Astrocyte of the hippocampus (primary cell): ENCODE measurements at regions not wholly inside any gene's neighbourhood (a gene's known extent, or its start where the extent isn't known, plus 50 kb on each side); places are given as distances from the start of the nearest gene placed in this dataset.

ENCODE experiments used
- DNase-seq: peaks from one replicate; pipeline ENCODE4 v3.0.0; 2011; ENCODE audit warnings: low read depth, low spot score

DNA sequence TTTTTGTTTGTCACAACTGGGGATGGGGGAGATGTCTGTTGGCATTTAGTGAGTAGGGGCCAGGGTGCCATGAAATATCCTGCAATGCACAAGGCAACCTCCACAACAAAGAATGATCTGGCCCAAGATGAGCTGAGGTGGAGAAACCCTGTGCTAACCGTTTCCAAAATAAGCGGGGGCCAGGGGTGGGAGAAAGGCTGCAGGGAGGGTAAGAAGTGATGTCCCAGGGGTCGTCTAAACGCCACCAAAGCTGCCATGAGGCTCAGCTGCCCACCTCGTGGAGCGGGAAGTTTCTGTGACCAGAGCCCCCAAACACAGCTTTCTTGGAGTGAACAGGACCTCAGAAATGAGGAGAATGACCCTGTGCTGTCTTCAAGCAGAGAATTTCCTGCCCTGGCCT, 76.5 kb upstream of the CDH5 start:
- no peak for DNase-seq

DNA sequence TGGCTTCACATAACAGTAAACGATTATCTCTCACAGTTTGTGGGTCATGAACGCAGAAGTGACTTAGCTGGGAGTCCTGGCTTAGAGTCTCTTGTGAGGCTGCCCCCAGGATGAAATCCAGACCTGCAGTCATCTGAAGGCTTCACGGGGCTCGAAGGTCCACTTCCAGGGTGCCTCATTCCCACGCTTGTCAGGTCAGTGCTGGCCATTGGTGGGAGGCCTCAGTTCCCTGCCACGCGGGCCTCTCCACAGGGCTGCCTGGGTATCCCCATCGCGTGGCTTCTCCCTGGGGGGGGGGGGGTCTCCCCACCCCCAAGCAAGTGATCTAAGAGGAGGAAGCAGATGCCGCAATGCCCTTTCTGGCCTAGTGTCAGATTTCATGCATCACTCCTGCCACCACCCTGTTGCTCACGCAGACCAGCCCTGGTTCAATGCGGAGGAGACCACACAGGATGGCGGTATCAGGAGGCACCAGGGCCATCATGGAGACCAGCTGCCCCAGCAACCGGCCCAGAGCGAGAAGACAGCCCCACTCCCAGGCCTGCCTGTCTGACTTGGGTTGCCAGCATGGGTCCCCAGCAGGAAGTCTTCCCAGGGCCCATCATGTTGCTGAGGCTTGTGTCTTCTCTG, 77.3 kb upstream of the CDH5 start:
- DNase-seq = no peak

DNA sequence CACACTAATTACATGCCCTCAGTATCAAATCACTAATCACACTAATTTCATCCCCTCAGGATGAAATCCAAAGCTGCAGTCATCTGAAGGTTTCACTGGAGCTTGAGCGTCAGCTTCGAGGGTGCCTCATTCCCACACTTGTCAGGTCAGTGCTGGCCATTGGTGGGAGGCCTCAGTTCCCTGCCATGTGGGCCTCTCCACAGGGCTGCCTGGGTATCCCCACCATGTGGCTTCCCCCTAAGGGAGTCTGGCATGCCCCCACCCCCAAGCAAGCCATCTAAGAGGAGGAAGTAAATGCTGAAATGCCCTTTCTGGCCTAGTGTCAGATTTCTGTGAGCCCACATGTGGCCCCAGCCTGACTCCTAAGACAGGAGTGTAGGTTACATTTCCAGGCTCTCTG, 78.6 kb upstream of the CDH5 start:
- no peak for DNase-seq

DNA sequence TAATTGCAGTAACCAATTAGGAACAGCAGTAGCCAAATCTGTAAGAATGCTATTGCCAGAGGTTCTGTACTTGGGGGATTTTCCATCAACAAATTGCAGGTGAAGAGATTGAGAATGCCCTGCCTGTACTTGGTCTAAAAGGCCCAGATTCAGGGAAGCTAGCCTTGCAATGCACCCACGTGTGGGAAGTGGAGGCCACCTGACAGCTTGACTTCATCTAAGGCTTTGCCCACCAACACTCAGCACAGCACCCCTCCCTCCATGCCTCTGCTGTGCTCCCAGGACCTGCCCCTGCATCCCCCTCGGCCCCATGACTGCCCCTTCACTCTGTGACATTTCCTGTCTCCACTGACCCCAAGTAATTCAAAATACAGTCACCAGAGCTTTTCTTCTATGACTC, 79.1 kb upstream of the CDH5 start:
- no peak for DNase-seq

DNA sequence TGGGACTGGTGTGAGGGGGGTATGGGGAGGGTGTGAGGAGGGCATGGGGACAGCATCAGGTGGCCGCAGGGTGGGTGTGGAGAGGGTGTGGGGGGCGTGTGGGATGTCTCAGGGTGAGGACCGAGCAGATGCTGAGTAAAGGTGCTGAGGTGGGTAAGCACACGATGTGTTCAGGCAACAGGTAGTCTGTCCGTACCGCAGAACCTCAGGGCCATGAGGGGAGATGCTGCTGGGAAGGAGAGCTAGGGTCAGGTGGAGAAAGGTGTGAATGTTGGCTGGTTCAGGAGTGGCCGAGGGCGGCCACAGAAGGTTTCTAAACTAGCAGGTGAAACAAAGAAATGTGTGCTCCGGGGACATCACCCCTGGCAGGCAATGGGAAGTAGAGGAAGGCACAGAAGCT, 80.0 kb upstream of the CDH5 start:
- DNase-seq = no peak

DNA sequence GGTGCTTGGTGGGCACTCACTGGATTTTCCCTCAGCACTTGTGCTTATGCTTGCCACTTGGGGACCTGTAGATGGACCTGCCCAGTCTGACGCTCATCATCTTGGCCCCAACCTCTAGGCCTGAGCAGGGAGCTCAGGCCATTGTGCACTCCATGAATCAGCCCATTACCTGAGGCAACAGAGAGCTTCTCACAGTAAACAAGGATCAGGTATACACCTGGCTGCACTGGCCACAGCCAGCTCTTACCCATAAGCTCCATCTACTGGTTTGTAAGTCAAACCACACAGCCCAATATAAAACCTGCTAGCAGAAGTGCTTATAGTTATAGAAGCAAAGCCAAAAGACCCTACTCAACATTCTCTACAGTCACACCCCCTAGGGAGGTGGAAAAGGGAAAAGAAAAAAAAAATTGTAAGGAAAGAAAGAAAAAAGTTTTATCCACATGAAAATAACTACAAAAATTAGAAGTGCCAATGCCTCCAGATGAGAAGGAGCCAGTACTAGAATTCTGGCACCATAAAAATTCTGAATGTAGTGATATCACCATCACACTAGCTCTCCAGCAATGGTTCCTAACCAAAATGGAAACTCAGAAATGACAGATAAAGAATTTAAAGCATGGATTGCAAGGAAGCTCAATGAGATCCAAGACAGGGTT, 87.8 kb upstream of the CDH5 start:
- no peak for DNase-seq

DNA sequence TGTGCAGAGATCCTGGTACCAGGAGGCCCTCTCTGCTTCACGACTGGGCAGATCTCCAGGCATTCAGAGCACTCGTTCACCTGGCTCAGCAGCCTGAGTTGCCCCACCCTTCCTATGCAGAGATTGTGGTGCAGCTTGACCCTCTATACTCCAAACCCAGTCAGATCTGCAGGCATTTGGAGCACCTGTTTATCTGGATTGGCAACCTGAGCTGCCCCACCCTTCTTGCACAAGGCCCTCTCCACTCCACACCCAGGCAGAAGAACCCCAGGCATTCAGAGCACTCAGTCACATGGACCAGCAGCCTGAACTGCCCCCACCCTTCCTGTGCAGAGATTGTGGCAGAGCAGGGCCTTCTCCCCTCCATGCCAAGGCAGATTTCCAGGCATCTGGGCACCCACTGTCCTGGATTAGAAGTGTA, 88.4 kb upstream of the CDH5 start:
- no peak for DNase-seq

DNA sequence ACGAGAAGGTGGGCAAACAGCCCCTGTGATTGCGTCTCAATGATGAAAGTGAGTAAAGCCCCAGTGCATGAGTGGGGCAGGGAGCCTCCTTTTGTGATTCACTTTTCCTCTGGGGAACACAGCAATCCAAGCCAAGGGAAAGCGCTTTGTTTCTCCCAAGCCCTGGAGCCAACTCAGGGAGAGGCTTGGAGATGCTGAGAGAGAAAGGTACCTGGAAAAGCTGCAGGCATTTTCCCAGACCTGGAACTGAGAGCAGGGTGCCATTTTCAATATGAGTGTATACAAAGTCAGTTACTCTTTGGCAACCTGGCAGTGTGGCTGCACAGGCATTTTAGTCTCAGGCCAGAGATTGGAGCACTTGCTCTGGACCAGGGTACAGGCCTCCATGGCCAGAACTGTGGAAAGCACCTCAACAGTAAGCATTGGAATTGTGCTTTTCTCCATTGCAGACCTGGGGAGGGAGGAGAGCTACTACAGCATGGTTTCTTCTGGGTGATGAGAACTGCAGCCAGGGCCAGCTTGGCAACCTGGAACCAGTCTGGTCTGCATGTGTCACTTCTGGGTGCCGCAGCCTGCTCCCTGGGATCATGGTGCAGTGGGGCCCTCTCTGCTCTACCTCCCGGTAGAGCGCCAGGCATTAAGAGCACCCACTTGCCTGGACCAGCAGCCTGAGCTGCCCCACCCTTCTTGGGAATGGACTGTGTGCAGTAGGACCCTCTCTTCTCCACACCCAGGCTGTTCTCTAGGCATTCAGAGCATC, 89.0 kb upstream of the CDH5 start:
- no peak for DNase-seq

DNA sequence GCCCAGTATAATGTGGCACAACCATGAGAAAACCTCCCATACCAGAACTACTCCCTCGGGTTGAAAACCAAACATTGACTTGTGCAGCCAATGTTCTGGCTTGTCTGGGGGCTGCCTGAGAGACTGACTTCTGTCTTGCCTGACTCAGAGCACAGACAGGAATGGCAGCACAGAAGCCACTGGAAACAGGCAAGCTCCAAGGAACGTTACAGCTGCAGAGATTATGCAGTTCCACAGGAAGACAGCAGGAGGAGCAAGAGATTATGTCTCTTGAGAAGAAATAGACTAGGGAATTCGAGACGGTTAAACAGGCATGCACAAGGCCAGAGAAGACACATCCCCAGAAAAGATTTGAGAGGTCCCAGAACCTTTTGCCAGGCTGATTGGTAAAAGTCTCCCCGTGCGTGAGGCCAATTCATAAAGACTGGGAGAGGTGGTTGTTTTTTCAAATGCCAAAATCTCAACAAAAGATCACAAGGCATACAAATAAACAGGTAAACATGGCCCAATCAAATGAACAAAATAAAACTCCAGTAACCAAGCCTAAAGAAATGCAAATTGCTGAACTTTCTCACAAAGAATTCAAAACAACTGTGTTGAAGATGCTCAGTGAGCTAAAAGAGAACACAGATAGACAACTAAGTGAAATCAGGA, 90.6 kb upstream of the CDH5 start:
- peak; percentile 76 for DNase-seq

DNA sequence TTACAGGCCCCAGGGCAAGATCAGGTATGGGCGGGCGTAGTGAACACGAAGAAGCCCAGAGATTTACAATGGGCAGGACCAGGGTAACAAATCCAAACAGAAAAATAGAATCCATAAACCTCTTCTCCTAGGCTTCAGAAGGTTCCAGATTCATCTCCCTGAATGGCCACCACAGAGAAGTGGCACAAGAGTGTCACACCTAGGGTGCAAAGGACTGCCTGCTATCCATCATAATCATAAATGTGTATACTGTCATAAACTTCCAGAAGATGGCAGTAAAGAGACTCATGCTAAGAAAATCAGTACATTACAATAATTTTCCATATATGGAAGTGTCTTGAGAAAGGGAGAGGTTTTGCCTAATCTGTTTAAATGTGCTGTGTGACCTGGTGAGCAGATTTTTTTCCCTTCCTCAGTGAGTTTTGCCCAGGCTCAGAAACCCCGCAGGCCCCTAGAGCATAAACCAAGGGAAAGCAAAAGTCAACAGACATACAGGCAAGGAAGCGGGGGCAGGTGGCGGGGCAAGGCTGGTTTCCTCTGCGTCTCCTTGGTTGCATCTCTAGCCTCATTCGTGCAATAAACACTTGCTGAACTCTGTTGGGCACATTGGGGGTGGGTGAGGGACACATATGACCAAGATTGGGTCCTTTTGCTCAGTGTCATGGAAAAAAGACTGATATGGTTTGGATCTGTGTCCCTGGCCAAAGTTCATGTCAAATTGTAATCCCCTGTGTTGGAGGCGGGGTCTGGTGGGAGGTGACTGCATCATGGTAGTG, 92.0 kb upstream of the CDH5 start:
- DNase-seq = no peak

DNA sequence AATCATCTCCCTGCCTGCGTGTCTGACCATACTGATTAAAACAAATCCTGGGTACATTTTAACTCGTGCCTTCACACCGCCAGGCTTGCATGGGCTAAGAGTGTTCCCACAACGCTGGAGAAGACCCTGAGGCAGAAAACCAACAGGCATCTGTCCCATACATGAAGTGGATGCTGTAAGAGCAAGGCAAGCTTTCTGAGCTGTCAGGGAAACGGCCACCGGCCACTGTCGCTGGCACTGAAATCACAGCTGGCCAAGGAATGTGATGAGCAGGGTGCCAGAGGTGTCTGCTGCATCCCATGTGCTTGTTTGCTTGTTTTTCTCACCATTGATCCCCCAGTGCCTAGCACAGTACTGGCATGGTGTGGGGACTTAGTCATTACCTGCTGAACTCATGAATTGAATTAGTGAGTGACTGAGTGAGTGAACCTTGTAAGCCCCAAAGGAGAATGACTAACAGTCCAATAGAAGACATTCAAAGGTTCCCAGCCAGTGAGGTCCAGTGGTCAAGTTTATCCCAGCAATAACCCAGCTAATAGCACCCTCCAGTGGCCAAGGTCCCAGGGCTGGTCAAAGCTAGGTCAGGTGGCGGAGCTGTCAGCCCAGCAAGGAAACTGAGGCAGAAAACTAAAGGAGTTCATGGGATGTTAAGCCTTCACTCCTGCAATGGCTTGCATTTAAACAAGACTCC, 92.7 kb upstream of the CDH5 start:
- no peak for DNase-seq

DNA sequence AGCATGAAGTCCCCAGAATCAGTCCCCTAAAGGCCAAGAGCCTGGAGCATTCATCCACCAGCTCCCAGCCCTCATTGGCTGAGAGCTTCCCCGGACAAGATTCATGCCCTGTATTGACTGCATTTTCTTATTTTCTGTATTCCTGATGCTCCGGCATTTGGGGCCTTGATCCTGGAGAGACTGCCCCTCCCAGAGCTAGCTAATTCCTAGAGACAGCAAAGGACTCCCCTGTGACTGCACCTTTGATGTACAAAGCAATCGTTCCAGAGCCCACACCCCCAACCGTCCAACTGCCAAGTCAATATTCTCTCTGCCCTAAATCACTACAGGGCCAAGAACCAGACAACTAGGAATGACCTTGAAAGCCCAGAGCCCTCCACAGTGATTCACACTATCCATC, 93.4 kb upstream of the CDH5 start:
- DNase-seq = no peak

DNA sequence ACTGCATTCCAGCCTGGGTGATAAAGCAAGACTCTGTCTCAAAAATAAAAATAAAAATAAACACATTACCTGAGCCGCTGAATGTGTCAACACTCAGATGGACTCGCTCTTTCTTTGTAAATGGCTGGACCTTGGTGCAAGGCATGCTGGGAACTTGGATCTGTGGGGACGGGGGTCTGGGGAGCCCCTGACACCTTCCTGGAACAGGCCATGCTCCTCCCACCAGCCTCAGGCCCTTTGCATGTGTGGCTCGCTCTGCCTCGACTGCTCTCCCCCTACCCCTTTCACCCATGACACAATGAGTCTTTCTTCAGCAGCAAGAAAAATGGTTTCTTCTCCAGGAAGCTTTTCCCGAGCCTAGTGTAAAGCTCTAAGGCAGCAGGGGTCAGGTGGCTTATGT, 94.0 kb upstream of the CDH5 start:
- DNase-seq = no peak

DNA sequence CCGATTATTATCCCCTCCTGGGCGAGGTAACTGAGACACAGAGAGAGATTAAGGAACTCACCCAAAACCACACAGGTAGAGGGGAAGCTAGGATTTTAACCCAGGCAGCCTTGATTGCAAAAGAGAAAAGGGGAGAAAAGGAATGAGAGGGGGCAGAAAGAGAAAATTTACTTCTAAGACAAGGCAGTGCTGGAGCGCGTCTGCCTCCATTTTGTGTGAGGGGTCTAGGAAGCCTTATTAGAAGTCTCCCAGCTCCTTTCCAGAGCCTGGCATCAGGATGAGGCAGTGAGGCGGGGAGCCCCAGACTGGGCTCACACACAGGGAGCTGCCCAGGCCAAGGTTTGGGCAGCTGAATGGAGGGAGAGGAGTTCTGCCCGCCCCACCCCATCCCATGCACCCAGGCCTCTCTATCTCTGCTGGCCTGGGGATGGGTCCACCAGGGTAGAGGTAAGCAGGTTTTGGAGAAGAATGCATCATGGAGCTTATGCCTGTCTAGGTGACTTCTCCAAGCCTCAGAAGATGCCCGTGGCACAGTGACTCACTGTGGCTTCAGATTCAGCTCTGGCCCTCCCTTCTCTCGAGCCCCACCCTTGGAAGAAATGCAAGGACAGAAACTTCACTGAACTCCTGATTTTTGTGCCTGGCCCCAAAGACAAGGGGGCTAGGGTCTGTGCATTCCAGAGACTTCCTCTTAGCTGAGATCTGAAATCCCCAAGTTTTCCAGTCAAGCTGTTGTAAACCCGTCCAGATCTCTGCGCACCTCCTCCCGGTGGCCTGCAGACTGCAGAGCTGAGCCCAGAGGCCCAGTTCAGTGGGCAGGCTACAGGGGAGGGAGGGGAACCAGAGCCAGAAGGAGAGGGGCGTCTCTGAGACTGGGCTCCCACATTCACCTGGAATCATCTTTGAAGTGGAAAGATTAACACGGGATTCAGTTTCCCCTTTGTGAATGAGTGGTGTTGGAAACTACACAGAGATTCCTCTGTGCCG, 95.1 kb upstream of the CDH5 start:
- DNase-seq = no peak

DNA sequence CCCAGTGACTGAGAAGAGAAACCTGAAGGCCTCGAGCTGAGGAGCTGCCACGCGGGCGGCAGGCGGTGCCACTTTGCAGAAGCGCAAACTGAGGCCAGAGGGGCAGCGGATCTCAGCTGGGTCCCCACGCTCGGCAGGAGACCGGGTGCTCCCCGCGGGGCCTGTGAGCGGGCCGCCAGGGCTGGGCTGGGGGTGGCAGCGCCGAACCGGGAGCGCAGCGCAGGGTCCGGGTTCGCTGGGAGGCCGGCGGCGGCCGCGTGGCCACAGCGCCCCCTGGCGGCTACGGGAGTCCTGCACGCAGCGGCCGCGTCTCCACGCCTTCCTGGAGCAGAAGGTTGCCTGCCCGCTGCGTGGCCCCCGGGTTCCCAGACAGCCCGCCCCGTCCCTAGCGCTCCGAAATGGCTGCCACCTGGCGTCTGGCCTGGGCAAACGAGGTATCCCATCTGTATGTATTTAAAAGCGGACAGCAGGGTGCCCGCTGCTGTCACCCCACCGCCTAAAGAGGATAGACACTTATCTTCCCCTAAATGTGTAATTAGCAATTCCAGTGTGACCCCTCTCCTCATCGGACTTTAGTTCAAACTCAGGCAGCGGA, 96.1 kb upstream of the CDH5 start:
- DNase-seq = peak; percentile 86

DNA sequence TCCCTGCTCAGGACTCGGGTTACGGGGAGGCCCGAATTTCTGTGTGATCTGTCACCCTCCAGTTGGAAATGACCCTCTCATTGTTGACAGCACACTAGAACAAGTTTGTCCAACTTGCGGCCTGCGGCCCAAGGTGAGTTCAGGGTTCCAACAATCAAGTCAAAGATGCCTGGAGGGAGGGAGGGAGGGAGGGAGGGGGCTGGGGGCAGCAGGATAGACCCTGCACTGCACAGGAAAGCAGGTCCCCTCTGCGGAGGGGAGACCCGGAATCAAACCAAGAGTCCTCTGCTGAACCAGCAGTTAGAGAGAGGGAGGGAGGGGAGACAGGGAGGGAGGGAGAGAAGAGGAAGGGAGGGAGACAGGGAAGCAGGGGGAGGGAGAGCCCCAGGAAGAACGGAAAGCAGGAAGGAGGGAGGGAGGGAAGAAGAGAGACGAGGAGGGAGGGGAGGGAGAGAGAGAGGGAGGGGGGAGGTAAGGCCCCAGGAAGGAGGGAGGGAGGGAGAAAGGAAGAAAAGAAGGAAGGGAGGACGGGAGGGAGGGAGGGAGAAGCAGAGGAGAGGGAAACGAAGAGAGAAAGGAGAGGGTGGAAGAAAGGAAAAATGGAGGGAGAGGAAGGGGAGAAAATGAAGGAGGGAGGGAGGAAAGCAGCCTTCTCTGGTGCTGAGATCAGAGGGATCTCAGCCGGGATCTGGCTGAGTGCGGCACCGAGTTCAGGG, 96.7 kb upstream of the CDH5 start:
- DNase-seq = no peak

DNA sequence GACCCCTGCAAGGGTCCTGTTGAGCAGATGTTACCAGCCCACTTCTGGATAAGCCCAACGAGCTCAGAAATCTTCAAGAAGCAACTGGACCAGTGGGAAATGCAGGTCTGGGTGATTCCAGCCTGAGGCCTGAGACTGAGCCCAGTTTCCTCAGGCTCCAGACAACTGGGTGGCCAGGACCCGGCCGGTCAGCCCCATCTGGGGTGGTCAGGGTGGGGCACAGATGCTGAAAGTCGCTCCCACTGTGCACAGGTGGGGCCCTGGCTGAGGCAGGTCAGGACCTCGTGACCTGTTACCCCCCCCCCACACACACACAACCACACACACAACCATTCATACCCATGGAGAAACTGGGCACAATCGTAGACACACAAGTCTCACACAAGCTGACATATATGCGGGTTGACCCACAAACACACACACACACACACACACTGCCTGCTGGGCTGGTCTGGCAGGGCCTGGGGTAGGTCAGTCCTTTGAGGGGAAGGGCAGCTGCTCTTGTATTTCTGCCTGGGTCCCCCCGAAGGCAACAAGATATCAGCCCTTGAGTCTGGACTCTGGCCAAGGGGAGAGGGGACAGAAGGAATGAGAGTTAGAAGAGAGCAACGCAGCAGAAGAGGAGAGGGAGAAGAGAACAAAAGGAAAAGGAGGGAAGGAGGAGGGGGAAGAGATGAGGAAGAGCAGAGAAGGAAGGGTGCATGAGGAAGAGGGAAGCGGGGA, 99.0 kb upstream of the CDH5 start:
- DNase-seq = no peak
